ENCODE measurements at regions not wholly inside any gene's neighbourhood (a gene's known extent, or its start where the extent isn't known, plus 50 kb on each side); places are given as distances from the start of the nearest gene placed in this dataset.

DNA sequence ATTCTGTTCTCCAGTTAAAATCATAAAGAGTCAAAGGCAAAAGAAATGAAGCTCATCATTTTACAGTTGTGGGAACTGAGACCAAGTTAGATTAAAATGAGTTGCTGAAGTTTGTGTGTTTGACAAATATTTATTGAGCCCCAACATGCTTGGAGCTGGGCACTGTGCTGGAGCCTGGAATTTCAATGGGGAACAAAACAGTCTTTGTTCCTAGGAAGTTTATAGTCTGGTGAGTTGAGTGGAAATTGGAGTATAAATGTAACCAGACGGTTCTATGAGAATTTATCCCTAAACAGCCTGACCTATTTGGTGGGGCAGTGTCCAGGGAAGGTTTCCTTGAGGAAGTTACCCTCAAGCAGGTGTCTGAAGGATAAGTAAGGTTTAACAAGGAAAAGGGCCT is 294.4 kb downstream of the PRDM2 start:
- no peaks in the 10 kb centered on the region for H3K27me3 Mint-ChIP-seq (ENCODE audit: insufficient read depth, unreplicated experiment)
- BruUV-seq (replicated peaks): no TSS peak
- ChIA-PET POLR2A (interaction anchor here (0.8 to 2.1 kb wide), 3 partner anchors 10 to 16 kb away, joined by 3 to 5 read pairs (median 3); no protein-coding TSS in a partner anchor), CTCF (interaction anchor here (1.1 kb wide), 1 partner anchor 29 kb away, joined by 5 read pairs; no protein-coding TSS in a partner anchor)
- peaks cover 20% of the 10 kb centered on the region for H3K9me3 Mint-ChIP-seq (ENCODE audit: unreplicated experiment)
- DNase-seq (ENCODE audit: unreplicated experiment): no peak
- peaks cover 6% of the 10 kb centered on the region for H3K4me1 Mint-ChIP-seq (ENCODE audit: insufficient read depth, unreplicated experiment)
- H3K27ac Mint-ChIP-seq (ENCODE audit: low read depth, unreplicated experiment): no peak overlapping the region
- H3K36me3 Mint-ChIP-seq (ENCODE audit: insufficient read depth, unreplicated experiment): peaks cover 6% of the 10 kb centered on the region
- no peak overlapping the region for H3K4me3 Mint-ChIP-seq (ENCODE audit: unreplicated experiment)
- intact Hi-C loops (cut with micrococcal nuclease): no loop called here
- TF ChIP-seq, protein P1, sequence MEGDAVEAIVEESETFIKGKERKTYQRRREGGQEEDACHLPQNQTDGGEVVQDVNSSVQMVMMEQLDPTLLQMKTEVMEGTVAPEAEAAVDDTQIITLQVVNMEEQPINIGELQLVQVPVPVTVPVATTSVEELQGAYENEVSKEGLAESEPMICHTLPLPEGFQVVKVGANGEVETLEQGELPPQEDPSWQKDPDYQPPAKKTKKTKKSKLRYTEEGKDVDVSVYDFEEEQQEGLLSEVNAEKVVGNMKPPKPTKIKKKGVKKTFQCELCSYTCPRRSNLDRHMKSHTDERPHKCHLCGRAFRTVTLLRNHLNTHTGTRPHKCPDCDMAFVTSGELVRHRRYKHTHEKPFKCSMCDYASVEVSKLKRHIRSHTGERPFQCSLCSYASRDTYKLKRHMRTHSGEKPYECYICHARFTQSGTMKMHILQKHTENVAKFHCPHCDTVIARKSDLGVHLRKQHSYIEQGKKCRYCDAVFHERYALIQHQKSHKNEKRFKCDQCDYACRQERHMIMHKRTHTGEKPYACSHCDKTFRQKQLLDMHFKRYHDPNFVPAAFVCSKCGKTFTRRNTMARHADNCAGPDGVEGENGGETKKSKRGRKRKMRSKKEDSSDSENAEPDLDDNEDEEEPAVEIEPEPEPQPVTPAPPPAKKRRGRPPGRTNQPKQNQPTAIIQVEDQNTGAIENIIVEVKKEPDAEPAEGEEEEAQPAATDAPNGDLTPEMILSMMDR (IDR thresholded peaks at IDR 0.05; ENCODE audit: unreplicated experiment): no peak

DNA sequence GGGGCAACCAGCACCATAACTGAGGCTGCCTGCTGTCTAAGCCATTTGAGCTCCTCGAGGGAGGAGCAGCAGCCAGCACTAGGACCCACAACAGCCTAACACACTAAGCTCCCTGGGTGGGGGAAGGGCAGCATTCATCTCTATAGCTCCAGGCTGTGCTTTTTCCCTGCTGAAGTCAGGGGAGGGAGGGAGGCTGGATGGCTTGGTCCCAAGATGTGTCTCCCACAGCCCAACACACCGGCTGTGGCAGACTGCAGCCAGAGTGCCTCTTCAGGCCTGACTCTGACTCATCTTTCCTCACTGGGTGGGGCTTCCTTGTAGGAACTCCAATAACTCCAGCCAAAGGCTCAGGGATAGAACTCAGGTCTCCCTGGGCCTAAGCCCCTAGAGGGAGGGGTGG is 296.3 kb downstream of the PRDM2 start:
- intact Hi-C loops (cut with micrococcal nuclease): no loop called here
- ChIA-PET POLR2A (interaction anchor here (1.0 kb wide), 1 partner anchor 58 kb away, joined by 3 read pairs; no protein-coding TSS in a partner anchor), CTCF (interaction anchor here (1.0 kb wide), 1 partner anchor 117 kb away, joined by 6 read pairs; no protein-coding TSS in a partner anchor)
- Mint-ChIP-seq H3K36me3 (ENCODE audit: insufficient read depth, unreplicated experiment) (peaks cover 6% of the 10 kb centered on the region), H3K9me3 (ENCODE audit: unreplicated experiment) (peaks cover 34% of the 10 kb centered on the region), H3K4me3 (ENCODE audit: unreplicated experiment) (no peak overlapping the region), H3K4me1 (ENCODE audit: insufficient read depth, unreplicated experiment) (peaks cover 6% of the 10 kb centered on the region), H3K27ac (ENCODE audit: low read depth, unreplicated experiment) (no peak overlapping the region), H3K27me3 (ENCODE audit: insufficient read depth, unreplicated experiment) (no peaks in the 10 kb centered on the region)
- BruUV-seq (replicated peaks): no TSS peak
- TF ChIP-seq, protein P1 (IDR thresholded peaks at IDR 0.05; ENCODE audit: unreplicated experiment): no peak
- peak; percentile 40 for DNase-seq (ENCODE audit: unreplicated experiment)

DNA sequence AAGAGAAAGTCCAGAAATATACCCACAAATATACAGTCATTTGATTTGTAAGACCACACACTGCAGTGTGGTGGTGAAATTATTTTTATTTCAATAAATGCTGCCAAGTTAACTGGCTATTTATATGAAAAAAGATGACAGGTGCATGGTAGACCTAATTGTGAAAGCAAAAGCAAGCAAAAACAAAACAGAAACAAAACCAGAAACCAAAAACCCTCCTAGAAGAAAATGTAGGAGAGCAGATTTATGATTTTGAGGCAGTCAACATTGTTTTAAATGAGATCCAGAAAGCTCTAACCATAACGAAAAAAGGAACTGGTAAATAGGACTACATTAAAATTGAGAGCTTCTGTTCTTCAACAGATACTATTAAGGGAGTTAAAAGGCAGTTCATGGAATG is 303.6 kb downstream of the PRDM2 start:
- Mint-ChIP-seq H3K4me1 (ENCODE audit: insufficient read depth, unreplicated experiment) (no peaks in the 10 kb centered on the region), H3K27me3 (ENCODE audit: insufficient read depth, unreplicated experiment) (no peaks in the 10 kb centered on the region), H3K4me3 (ENCODE audit: unreplicated experiment) (no peak overlapping the region), H3K27ac (ENCODE audit: low read depth, unreplicated experiment) (no peak overlapping the region), H3K36me3 (ENCODE audit: insufficient read depth, unreplicated experiment) (peaks cover 5% of the 10 kb centered on the region), H3K9me3 (ENCODE audit: unreplicated experiment) (peaks cover 19% of the 10 kb centered on the region)
- POLR2A ChIA-PET: interaction anchor here (1.3 kb wide), 2 partner anchors 9 to 17 kb away, joined by 3 read pairs; no protein-coding TSS in a partner anchor
- TF ChIP-seq, protein P1 (IDR thresholded peaks at IDR 0.05; ENCODE audit: unreplicated experiment): no peak
- no TSS peak for BruUV-seq (replicated peaks)
- DNase-seq (ENCODE audit: unreplicated experiment): no peak
- intact Hi-C loops (cut with micrococcal nuclease): no loop called here
- CTCF ChIA-PET: no interaction called here

DNA sequence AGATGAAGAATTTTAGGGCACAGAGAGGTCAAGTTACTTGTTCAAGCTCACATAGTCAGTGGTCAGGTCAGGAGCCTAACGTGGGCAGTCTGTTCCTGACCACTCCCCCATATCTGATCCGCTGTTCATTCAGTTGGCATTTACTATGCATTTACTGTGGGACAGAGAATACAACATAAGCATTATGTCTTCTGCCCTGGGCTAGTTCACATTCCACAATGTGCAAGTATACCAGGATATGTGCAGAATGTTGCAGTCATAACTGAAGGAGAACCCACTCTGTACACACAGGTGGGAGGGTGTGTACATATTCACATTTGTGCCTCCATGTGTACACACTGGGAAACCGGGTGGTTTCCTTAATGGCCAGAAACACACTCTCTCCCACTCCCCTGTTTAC is 309.6 kb downstream of the PRDM2 start:
- no peak overlapping the region for H3K4me3 Mint-ChIP-seq (ENCODE audit: unreplicated experiment)
- DNase-seq (ENCODE audit: unreplicated experiment): no peak
- no peak overlapping the region for H3K27ac Mint-ChIP-seq (ENCODE audit: low read depth, unreplicated experiment)
- H3K9me3 Mint-ChIP-seq (ENCODE audit: unreplicated experiment): no peaks in the 10 kb centered on the region
- peaks cover 5% of the 10 kb centered on the region for H3K36me3 Mint-ChIP-seq (ENCODE audit: insufficient read depth, unreplicated experiment)
- peaks cover 41% of the 10 kb centered on the region for H3K4me1 Mint-ChIP-seq (ENCODE audit: insufficient read depth, unreplicated experiment)
- BruUV-seq (replicated peaks): no TSS peak
- POLR2A ChIA-PET: interaction anchor here (0.6 to 1.9 kb wide), 4 partner anchors 12 to 79 kb away, joined by 3 to 5 read pairs (median 4); no protein-coding TSS in a partner anchor
- H3K27me3 Mint-ChIP-seq (ENCODE audit: insufficient read depth, unreplicated experiment): no peaks in the 10 kb centered on the region
- CTCF ChIA-PET: interaction anchor here (1.1 kb wide), 1 partner anchor 44 kb away, joined by 5 read pairs; no protein-coding TSS in a partner anchor
- TF ChIP-seq, protein P1 (IDR thresholded peaks at IDR 0.05; ENCODE audit: unreplicated experiment): no peak
- intact Hi-C loops (cut with micrococcal nuclease): no loop called here

Data from MCF 10A (cell line).